ENCODE measurements at regions not wholly inside any gene's neighbourhood (a gene's known extent, or its start where the extent isn't known, plus 50 kb on each side); places are given as distances from the start of the nearest gene placed in this dataset.
A peak's percentile ranks its signal among the peaks of the same experiment; 100 is the strongest.

DNA sequence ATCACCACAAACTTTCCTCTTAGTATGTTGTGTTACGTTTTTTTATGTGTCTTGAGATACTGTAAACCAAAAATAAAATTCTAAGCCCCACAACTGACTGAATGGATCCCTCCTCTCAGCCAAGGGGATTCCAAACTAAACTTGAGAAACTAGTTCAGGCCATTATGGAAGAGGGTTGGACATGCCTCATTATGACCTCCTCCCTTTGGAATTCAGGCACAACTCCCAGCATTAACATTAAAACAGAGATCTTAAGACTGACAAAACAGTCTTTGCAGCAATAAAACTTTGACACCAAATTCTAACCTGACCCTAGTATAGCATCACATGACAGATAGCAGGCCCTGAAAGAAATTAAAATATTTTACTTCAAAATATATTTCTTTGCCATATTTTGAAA lies 51.1 kb upstream of the SLC47A1 start (continued):
- TF ChIP-seq, protein P1, sequence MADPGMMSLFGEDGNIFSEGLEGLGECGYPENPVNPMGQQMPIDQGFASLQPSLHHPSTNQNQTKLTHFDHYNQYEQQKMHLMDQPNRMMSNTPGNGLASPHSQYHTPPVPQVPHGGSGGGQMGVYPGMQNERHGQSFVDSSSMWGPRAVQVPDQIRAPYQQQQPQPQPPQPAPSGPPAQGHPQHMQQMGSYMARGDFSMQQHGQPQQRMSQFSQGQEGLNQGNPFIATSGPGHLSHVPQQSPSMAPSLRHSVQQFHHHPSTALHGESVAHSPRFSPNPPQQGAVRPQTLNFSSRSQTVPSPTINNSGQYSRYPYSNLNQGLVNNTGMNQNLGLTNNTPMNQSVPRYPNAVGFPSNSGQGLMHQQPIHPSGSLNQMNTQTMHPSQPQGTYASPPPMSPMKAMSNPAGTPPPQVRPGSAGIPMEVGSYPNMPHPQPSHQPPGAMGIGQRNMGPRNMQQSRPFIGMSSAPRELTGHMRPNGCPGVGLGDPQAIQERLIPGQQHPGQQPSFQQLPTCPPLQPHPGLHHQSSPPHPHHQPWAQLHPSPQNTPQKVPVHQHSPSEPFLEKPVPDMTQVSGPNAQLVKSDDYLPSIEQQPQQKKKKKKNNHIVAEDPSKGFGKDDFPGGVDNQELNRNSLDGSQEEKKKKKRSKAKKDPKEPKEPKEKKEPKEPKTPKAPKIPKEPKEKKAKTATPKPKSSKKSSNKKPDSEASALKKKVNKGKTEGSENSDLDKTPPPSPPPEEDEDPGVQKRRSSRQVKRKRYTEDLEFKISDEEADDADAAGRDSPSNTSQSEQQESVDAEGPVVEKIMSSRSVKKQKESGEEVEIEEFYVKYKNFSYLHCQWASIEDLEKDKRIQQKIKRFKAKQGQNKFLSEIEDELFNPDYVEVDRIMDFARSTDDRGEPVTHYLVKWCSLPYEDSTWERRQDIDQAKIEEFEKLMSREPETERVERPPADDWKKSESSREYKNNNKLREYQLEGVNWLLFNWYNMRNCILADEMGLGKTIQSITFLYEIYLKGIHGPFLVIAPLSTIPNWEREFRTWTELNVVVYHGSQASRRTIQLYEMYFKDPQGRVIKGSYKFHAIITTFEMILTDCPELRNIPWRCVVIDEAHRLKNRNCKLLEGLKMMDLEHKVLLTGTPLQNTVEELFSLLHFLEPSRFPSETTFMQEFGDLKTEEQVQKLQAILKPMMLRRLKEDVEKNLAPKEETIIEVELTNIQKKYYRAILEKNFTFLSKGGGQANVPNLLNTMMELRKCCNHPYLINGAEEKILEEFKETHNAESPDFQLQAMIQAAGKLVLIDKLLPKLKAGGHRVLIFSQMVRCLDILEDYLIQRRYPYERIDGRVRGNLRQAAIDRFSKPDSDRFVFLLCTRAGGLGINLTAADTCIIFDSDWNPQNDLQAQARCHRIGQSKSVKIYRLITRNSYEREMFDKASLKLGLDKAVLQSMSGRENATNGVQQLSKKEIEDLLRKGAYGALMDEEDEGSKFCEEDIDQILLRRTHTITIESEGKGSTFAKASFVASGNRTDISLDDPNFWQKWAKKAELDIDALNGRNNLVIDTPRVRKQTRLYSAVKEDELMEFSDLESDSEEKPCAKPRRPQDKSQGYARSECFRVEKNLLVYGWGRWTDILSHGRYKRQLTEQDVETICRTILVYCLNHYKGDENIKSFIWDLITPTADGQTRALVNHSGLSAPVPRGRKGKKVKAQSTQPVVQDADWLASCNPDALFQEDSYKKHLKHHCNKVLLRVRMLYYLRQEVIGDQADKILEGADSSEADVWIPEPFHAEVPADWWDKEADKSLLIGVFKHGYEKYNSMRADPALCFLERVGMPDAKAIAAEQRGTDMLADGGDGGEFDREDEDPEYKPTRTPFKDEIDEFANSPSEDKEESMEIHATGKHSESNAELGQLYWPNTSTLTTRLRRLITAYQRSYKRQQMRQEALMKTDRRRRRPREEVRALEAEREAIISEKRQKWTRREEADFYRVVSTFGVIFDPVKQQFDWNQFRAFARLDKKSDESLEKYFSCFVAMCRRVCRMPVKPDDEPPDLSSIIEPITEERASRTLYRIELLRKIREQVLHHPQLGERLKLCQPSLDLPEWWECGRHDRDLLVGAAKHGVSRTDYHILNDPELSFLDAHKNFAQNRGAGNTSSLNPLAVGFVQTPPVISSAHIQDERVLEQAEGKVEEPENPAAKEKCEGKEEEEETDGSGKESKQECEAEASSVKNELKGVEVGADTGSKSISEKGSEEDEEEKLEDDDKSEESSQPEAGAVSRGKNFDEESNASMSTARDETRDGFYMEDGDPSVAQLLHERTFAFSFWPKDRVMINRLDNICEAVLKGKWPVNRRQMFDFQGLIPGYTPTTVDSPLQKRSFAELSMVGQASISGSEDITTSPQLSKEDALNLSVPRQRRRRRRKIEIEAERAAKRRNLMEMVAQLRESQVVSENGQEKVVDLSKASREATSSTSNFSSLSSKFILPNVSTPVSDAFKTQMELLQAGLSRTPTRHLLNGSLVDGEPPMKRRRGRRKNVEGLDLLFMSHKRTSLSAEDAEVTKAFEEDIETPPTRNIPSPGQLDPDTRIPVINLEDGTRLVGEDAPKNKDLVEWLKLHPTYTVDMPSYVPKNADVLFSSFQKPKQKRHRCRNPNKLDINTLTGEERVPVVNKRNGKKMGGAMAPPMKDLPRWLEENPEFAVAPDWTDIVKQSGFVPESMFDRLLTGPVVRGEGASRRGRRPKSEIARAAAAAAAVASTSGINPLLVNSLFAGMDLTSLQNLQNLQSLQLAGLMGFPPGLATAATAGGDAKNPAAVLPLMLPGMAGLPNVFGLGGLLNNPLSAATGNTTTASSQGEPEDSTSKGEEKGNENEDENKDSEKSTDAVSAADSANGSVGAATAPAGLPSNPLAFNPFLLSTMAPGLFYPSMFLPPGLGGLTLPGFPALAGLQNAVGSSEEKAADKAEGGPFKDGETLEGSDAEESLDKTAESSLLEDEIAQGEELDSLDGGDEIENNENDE (IDR thresholded peaks at IDR 0.05; ENCODE audit: insufficient replicate concordance, low read length), result peak; percentile 71
- TF ChIP-seq SP4 (IDR thresholded peaks at IDR 0.05; ENCODE audit: low read length) (no peak), NRF1 (IDR thresholded peaks at IDR 0.05; ENCODE audit: low read depth, low read length) (no peak), CREB1 (IDR thresholded peaks at IDR 0.05) (no peak), TCF12 (IDR thresholded peaks at IDR 0.05; ENCODE audit: low read depth, low read length) (no peak), TEAD4 (IDR thresholded peaks at IDR 0.05; ENCODE audit: low read depth, low read length) (0 out of 2 replicates have a peak, but pooled peaks have one; percentile 19), EZH2 (IDR thresholded peaks at IDR 0.05; ENCODE audit: low read depth, low read length, severe bottlenecking) (no peak), TBP (IDR thresholded peaks at IDR 0.05; ENCODE audit: low read depth, low read length) (no peak), NANOG (IDR thresholded peaks at IDR 0.05; ENCODE audit: insufficient read depth, low read depth, low read length, poor library complexity, severe bottlenecking) (no peak), CHD1 (IDR thresholded peaks at IDR 0.05; ENCODE audit: low read depth, low read length) (no peak), RAD21 (IDR thresholded peaks at IDR 0.05 in 1 of 2, conservative IDR thresholded peaks at IDR 0.05 in 1 of 2; ENCODE audit: low read depth in 2 of 2, low read length in 2 of 2) (no peak), SP1 (IDR thresholded peaks at IDR 0.05; ENCODE audit: low read depth, low read length) (0 out of 2 replicates have a peak, but pooled peaks have one; percentile 6)
- TF ChIP-seq, protein P2, sequence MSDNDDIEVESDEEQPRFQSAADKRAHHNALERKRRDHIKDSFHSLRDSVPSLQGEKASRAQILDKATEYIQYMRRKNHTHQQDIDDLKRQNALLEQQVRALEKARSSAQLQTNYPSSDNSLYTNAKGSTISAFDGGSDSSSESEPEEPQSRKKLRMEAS (IDR thresholded peaks at IDR 0.05), result no peak
